ENCODE measurements at regions not wholly inside any gene's neighbourhood (a gene's known extent, or its start where the extent isn't known, plus 50 kb on each side); places are given as distances from the start of the nearest gene placed in this dataset.
"Not testable (repeated sequence)": the region's sequence is repeated elsewhere in the genome, so short reads cannot be mapped to it uniquely, and the experiment has no call there.

DNA sequence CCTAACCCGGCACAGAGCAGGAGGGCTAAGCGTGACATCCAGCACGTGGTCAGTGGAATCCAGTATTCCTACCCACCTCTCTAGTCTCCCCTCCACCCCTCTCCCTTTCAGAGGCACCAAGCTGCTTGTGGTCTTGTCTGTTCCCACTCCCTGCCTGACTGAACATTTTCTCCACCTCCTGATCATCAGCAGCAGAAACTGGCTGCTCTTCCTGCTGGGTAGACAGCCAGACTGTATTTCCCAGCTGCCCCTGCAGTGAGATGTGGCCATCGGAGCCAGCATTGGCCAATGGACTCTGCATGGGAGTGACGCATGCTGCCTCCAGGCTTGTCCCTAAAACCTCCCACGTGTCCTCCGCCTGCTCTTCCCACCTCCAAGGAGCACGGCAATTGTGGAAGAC is 143.8 kb downstream of the OR4F15 start:
- H3K4me3 Mint-ChIP-seq (ENCODE audit: unreplicated experiment); H3K9me3 Mint-ChIP-seq (ENCODE audit: unreplicated experiment); DNase-seq; H3K27me3 Mint-ChIP-seq (ENCODE audit: unreplicated experiment); H3K27ac Mint-ChIP-seq (ENCODE audit: unreplicated experiment); H3K36me3 Mint-ChIP-seq (ENCODE audit: unreplicated experiment); H3K4me1 Mint-ChIP-seq (ENCODE audit: low read depth, unreplicated experiment): not testable (repeated sequence)

DNA sequence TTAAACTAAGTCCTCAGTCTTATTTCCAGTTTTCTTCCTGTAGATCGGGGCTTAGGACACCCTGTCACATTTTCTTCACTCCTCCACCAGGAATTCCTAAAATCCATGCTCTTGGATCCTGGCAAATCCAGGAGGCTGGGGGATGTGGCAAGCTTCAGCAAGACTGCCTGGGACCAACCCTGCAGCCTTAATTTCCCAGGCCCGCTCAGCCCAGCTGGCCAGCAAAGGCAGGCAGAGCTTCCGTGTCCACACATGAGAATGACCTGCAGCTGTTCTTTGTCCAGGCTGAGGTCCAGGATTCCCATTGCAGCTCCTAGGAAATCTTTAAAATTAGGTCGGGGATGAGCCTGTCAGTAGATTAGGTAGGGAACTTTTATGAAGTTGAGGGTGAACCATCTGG is 146.7 kb downstream of the OR4F15 start:
- H3K36me3 Mint-ChIP-seq (ENCODE audit: unreplicated experiment); H3K4me3 Mint-ChIP-seq (ENCODE audit: unreplicated experiment); H3K27ac Mint-ChIP-seq (ENCODE audit: unreplicated experiment); H3K4me1 Mint-ChIP-seq (ENCODE audit: low read depth, unreplicated experiment); H3K27me3 Mint-ChIP-seq (ENCODE audit: unreplicated experiment); H3K9me3 Mint-ChIP-seq (ENCODE audit: unreplicated experiment): not testable (repeated sequence)
- peak; percentile 21 for DNase-seq

DNA sequence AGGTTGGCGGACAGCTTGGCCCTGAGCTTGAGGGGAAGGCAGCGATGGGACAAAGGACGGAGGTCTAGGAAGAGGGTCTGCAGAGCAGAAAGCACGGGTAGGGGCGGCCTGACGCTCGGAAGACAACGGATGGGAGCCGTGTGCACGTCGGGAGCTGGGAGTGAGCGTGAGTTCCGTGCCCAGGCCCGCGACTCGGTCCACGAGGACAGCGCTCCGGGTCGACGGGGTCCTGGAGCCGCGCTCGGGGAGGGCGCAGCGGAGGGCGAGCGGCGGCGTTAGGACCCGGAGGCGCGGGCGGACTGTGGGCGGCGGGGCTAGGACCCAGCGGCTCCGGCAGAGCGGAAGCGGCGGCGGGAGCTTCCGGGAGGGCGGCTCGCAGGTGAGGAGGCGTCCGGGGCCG is 149.3 kb downstream of the OR4F15 start:
- H3K4me1 Mint-ChIP-seq (ENCODE audit: low read depth, unreplicated experiment); H3K36me3 Mint-ChIP-seq (ENCODE audit: unreplicated experiment); H3K27ac Mint-ChIP-seq (ENCODE audit: unreplicated experiment); H3K9me3 Mint-ChIP-seq (ENCODE audit: unreplicated experiment); DNase-seq; H3K27me3 Mint-ChIP-seq (ENCODE audit: unreplicated experiment); H3K4me3 Mint-ChIP-seq (ENCODE audit: unreplicated experiment): not testable (repeated sequence)

DNA sequence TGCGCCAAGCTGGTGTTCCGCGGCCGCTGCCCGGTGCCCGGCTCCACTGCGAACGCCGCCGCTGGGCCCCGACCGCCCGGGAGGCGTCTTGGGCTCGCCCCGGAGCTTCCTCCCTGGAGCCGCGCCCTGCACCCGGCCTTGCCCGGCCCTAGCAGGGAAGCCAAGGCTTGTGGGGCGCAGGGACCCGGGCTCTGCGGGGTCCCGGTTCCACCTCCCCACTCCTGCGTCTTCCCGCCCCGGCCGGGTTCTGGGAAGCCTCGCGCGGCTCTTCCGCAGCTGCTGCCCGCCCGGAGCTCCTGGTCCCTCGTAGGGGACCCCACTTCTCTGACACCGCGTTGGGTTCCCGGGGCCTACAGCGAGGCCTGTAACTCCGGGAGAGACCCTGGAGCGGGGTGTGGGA is 149.8 kb downstream of the OR4F15 start:
- not testable (repeated sequence) for DNase-seq; H3K4me1 Mint-ChIP-seq (ENCODE audit: low read depth, unreplicated experiment); H3K27ac Mint-ChIP-seq (ENCODE audit: unreplicated experiment); H3K27me3 Mint-ChIP-seq (ENCODE audit: unreplicated experiment); H3K4me3 Mint-ChIP-seq (ENCODE audit: unreplicated experiment); H3K9me3 Mint-ChIP-seq (ENCODE audit: unreplicated experiment); H3K36me3 Mint-ChIP-seq (ENCODE audit: unreplicated experiment)

- H3K4me3 Mint-ChIP-seq (ENCODE audit: unreplicated experiment); DNase-seq; H3K9me3 Mint-ChIP-seq (ENCODE audit: unreplicated experiment); H3K4me1 Mint-ChIP-seq (ENCODE audit: low read depth, unreplicated experiment); H3K36me3 Mint-ChIP-seq (ENCODE audit: unreplicated experiment); H3K27me3 Mint-ChIP-seq (ENCODE audit: unreplicated experiment); H3K27ac Mint-ChIP-seq (ENCODE audit: unreplicated experiment): not testable (repeated sequence)
Observed at GRCh38 chr15:101963687-101964086, 151.7 kb downstream of the OR4F15 start.

- H3K4me1 Mint-ChIP-seq (ENCODE audit: low read depth, unreplicated experiment); H3K9me3 Mint-ChIP-seq (ENCODE audit: unreplicated experiment); H3K36me3 Mint-ChIP-seq (ENCODE audit: unreplicated experiment); H3K27ac Mint-ChIP-seq (ENCODE audit: unreplicated experiment); H3K27me3 Mint-ChIP-seq (ENCODE audit: unreplicated experiment); H3K4me3 Mint-ChIP-seq (ENCODE audit: unreplicated experiment): not testable (repeated sequence)
- peak; percentile 7 for DNase-seq
Observed at GRCh38 chr15:101965353-101965752, 153.4 kb downstream of the OR4F15 start.

DNA sequence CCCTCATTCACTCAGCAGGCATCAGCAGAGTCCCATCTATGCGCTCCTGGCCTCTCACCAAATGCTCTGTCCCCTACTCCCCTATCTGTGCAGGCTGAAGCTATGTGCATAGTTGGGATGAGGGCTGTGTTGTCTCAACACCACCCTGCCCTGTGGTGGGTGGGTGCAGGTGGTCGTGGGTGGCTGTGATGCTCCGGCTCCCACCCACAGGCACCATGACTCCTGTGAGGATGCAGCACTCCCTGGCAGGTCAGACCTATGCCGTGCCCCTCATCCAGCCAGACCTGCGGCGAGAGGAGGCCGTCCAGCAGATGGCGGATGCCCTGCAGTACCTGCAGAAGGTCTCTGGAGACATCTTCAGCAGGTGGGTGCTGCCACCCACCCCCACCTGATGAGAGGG is 153.9 kb downstream of the OR4F15 start:
- H3K27me3 Mint-ChIP-seq (ENCODE audit: unreplicated experiment); H3K36me3 Mint-ChIP-seq (ENCODE audit: unreplicated experiment); H3K27ac Mint-ChIP-seq (ENCODE audit: unreplicated experiment); H3K4me1 Mint-ChIP-seq (ENCODE audit: low read depth, unreplicated experiment); H3K4me3 Mint-ChIP-seq (ENCODE audit: unreplicated experiment); H3K9me3 Mint-ChIP-seq (ENCODE audit: unreplicated experiment): not testable (repeated sequence)
- peak; percentile 22 for DNase-seq

DNA sequence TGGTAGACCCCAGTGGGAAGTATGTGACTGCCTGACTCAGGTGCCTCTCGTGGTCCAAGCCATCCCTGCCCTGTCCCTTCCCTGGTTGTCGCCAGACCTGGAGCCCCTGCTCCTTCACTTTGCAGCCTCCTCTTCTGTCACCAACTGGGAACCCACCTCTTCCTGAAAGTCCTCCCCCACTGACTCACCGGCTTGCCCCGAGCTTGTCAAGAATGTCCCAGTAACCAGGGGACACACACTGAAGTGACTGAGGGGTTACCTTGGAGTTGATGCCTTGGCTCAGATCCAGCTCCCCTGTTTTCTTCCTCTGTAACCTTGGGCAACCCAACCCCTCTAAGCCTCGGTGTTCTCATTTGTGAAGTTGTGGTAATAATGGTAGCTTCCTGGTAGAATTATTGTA is 155.4 kb downstream of the OR4F15 start:
- not testable (repeated sequence) for H3K27ac Mint-ChIP-seq (ENCODE audit: unreplicated experiment); H3K4me1 Mint-ChIP-seq (ENCODE audit: low read depth, unreplicated experiment); H3K9me3 Mint-ChIP-seq (ENCODE audit: unreplicated experiment); H3K36me3 Mint-ChIP-seq (ENCODE audit: unreplicated experiment); H3K4me3 Mint-ChIP-seq (ENCODE audit: unreplicated experiment); H3K27me3 Mint-ChIP-seq (ENCODE audit: unreplicated experiment)
- DNase-seq = peak; percentile 11

- H3K36me3 Mint-ChIP-seq (ENCODE audit: unreplicated experiment); H3K27ac Mint-ChIP-seq (ENCODE audit: unreplicated experiment); H3K9me3 Mint-ChIP-seq (ENCODE audit: unreplicated experiment); H3K4me1 Mint-ChIP-seq (ENCODE audit: low read depth, unreplicated experiment); H3K4me3 Mint-ChIP-seq (ENCODE audit: unreplicated experiment); H3K27me3 Mint-ChIP-seq (ENCODE audit: unreplicated experiment): not testable (repeated sequence)
- DNase-seq = peak; percentile 35
Observed at GRCh38 chr15:101970605-101971004, 158.6 kb downstream of the OR4F15 start.

DNA sequence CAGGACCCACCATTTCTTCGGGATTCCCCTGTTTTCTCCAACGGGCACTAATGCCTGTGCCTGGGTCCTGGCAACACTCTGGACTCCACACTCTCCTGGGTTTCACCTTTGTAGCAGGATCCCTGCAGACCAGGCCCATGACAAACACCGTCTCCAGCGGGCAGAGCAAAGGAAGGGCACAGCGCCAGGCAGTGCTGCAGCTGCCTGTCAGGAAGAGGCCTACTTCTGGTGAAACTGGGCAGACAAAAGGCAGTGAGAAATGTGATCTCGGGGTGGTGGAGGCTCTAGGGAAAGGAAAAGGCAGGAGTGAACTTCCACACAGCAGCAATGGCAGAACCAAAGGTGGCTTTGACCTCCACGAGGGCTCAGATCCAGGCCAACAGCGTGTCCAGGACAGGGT is 165.3 kb downstream of the OR4F15 start:
- H3K9me3 Mint-ChIP-seq (ENCODE audit: unreplicated experiment); H3K27ac Mint-ChIP-seq (ENCODE audit: unreplicated experiment); H3K27me3 Mint-ChIP-seq (ENCODE audit: unreplicated experiment): not testable (repeated sequence)

DNA sequence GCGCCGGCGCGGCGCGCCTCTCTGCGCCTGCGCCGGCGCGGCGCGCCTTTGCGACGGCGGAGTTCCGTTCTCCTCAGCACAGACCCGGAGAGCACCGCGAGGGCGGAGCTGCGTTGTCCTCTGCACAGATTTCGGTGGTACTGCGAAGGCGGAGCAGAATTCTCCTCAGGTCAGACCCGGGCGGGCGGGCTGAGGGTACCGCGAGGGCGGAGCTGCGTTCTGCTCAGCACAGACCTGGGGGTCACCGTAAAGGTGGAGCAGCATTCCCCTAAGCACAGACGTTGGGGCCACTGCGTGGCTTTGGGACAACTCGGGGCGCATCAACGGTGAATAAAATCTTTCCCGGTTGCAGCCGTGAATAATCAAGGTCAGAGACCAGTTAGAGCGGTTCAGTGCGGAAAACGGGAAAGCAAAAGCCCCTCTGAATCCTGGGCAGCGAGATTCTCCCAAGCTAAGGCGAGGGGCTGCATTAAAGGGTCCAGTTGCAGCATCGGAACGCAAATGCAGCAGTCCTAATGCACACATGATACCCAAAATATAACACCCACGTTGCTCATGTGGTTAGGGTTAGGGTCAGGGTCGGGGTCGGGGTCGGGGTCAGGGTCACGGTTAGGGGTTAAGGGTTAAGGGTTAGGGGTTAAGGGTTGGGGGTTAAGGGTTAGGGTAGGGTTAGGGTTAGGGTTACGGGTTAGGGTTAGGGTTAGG is 168.4 kb downstream of the OR4F15 start:
- not testable (repeated sequence) for H3K27me3 Mint-ChIP-seq (ENCODE audit: unreplicated experiment); H3K4me3 Mint-ChIP-seq (ENCODE audit: unreplicated experiment); H3K36me3 Mint-ChIP-seq (ENCODE audit: unreplicated experiment); H3K9me3 Mint-ChIP-seq (ENCODE audit: unreplicated experiment); H3K27ac Mint-ChIP-seq (ENCODE audit: unreplicated experiment); H3K4me1 Mint-ChIP-seq (ENCODE audit: low read depth, unreplicated experiment)
- DNase-seq = peak; percentile 53

More for the DNA sequence above, 165.3 kb downstream of the OR4F15 start:
- not testable (repeated sequence) for H3K4me1 Mint-ChIP-seq (ENCODE audit: low read depth, unreplicated experiment); H3K36me3 Mint-ChIP-seq (ENCODE audit: unreplicated experiment); DNase-seq; H3K4me3 Mint-ChIP-seq (ENCODE audit: unreplicated experiment)
